Ecto neural progenitor cell (in vitro differentiated cells): ENCODE measurements at regions not wholly inside any gene's neighbourhood (a gene's known extent, or its start where the extent isn't known, plus 50 kb on each side); places are given as distances from the start of the nearest gene placed in this dataset.
A peak's percentile ranks its signal among the peaks of the same experiment; 100 is the strongest.

ENCODE experiments used
- DNase-seq: peaks from one replicate; pipeline ENCODE4 v3.0.0-alpha.2; 2018; ENCODE audit warnings: low spot score

DNA sequence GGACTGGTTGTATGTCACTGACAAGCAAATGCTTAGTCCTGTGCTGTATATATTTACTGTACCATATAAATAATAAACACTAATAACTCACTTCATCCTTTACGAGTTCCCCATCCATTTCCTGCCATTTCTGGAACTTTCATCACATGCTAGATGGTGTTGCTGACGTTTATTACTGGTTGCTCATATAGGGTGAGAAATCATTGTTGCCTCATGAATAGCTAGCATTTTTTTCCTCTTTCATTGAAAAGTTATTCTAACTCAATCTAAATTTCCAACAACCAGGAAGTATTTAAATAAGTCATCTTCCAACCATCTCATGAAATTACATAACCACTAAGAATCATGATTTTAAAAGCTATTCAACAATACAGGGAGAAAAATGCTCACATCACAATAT is 88.6 kb upstream of the RCN1 start:
- no peak for DNase-seq

DNA sequence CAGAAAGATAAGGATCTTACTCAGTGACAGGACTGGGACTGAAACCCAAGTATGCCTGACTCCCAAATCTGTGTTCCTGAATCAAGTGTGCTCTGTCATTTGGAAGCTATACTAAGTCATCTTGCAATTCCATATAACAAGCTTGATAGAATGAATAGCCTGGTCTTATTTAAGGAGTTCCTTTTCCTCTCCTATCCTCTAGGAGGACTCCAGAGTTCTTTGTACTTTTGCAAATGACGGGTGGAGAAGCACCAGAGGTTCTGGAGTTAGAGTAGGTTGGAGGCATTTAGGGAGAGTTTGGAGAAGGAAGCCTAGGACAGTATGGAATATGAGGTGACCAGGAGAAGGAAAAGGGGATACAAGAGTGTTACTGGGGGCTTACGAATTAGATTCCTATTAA is 92.9 kb upstream of the RCN1 start:
- no peak for DNase-seq

DNA sequence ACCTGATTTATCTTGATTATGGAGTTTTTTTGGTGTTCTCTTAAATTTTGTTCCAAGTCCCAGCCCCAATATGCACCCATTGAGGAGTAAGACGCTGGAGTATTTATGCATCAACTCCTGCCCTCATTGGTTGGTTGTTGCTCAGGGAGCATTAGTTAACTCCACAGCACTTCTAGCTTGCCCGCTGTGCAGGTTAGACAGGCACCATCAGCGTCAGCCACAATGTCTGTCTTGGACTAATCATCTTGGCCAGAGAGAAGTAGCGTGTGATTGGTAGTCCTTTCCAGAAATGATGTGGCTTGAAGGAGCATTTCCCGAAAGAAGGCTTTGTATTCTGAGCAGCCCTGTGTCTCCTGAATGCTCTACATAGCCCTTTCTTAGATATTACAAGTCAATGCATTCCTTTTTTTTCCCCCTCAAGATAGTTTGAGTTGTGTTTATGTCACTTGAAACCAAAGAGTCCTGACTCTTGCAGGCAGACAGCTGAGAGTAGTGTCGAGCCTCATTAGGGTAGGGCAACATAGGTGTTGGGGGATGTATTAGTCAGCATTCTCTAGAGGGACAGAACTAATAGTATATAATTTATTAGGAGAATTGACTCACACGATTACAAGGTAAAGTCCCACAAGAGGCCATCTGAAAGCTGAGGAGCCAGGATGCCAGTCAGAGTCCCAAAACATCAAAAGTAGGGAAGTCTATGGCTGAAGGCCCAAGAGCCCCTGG is 94.6 kb upstream of the RCN1 start:
- DNase-seq, result no peak

DNA sequence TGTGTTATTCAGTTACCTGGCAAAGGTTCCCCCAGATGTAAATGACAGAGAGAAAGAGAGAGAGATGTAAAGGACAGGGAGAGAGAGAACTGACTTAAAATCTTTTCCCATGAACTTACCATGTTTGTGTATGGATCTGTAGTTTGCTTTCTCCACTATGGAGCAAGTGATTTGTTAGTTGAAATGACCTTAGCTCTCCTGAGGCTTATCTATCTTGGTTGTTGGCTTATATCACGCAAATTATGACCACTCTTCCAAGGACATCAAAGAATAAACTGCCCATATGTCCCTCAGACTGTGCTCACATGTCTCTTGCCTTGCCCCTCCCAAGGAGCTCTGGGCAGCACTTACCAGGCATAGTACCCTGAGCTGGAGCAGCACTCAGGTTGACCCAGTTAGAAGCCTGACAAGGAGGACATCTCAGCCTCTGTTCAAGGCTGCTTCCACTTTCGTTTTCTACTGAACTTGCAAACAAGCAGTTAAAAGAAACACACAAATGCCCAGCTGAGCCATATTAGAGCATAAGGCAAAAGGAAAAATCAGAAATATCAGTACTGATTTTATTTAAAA is 95.3 kb upstream of the RCN1 start:
- no peak for DNase-seq

DNA sequence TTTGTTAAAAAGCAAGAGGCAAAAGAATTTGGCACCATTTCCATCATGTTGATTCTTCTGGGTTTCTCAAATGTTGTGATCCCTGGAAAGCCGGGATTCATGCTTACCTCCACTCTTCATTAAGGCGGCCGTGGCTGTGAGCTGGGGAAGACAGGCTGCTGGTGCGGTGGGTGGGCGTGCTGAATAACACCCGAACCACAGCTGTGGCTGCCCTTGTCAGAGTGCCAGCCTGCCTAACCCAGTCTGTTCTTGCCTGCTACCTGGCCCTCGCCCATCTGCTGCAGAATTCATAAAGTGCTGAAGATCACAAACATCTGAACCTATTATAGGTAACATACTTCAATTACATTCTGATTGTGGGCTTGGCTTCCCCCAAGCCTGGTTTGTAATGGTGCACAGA is 95.8 kb upstream of the RCN1 start:
- no peak for DNase-seq

DNA sequence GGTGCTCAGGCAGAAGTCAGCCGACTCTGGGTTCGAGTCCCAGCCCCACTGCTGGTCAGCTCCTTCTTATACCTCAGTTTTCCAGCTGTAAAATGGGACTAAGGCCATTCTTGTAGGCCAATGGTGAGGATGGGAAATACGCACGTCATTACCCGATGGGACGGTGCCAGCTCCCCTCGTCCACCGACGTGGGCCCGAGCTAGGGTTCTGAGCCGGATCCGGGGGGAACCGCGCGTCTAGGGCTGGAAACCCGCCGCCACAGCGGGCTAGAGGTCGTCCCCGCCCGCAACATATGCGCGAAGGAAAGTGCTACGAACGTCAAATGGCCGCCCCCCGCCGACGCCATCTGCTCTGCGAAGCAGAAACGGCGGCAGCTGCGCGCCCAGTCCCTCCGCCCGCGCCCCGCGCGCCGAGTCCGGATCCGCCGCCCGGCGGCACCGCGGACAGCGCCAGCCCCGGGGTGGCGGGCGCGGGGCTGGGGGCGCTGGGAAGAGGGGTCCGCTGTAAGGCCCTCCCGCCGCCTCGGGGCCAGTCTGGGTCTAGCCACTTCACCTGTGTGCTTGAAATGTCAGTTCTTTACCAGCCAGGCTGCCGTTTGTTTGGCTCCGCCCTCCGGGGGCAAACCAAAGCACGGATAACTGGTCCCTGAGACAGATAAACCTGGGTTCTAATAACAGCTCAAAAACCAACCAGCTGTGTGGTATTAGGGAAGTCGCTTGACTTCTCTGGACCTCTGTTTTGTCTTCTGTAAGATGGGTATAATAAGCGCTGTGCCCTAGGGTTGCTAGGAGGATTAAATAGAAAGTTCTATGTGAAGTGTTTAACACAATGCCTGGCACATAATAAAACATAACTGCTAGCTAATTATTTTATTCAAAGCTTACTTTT is 103.5 kb upstream of the RCN1 start:
- peak; percentile 65 for DNase-seq

DNA sequence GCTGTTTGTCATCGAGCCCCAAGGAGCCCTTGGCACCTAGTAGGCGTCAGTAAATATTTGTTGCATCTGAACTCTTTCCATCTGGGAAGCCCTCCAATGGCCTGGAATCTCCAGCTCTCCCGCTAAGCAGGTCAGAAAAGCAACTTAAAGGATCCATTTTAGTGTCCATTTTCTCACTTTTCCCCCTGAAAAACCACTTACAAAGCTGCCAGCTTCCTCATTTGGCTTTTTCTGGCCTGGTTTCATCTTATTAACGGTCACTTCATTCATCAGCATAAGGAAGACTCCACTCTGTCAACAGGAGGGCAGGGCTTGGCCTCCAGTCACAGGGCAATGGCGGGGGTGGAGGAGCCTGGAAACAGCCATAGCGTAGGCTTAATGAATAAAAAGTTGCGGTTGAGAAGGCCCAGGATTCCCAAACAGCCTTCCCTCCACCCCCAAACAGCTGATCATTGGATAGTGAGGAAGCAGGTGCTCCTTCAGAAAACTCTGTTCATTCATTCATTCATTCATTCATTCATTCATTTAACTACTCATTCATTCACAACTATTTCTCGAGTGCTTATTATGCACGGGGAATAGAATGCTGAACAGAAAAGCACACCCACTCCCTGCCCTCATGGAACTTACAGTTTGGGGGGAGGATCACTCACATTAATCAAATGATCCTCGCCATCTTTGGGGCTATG is 104.5 kb upstream of the RCN1 start:
- DNase-seq, result no peak

DNA sequence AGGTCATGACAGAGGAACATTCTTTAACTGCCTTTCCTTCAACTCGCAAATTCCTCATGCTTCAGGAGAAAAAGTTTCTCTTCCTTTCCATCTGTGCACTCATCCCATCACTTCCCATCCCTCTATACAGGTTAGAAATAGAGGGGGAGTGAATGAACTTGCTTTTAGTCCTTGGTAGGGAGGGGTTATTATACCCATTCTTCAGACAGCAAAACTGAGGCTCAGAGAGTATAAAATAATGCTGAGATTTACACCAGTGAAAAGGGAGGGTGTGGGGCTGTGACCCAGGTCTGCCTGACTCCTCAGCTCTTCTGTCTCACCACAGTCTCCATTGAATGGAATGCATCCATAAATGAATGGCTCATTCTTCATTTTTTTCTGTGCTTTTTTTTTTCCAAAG is 109.4 kb upstream of the RCN1 start:
- DNase-seq, result no peak

DNA sequence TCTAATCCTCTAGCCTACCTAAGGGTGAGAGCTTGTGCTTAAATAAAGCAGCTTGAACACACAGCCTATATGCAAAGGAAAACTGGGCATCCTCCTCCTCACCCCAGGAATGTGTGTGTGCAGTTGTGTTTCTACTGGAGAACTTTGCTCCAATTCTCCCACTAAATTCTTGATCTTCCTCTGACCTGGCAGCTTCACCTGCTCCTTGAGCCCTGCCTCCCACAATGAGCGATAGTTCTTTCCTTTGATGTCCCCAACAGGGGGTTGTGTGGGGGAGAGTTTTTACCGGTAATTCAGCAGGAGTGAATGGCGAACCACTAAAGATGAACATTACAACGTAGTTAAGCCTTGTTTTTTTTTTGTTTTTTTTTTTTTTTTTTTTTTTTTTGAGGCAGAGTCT is 113.5 kb upstream of the RCN1 start:
- DNase-seq, result no peak

DNA sequence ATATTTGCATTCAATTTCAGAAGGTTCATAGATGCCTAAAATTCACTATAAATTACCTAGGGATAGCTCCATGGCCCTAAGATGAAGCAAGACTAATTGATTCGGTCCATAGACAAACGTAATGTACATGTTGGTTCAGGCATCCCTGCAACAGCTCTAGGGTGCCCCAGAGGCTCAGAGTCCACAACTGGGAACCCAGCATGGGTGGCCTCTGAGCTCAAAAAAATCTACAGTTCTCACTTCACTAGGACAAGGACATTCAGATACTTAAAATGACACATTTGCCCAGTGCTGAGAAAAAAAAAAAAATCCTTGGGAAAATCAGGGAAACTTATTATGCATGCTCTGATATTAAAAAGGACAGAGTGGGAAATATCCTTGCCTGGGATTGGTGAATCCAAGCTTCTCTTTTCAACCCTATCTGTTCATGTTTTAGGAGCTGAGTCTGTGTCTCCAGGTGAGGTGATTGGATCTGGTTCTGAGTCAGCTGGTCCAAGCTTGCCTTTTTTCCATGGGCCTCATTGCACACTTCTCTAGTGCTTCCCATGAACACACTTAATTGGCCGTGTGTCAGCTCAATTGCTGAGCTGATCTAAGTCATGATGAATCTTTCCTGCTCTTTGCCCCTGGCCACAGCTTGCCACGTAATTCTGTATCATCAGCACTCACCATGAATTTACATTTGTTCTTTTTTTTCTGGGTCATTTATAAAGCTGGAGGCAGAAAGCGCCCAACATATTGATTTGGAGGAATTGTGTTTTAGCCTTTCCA is 116.3 kb upstream of the RCN1 start:
- DNase-seq, result no peak

DNA sequence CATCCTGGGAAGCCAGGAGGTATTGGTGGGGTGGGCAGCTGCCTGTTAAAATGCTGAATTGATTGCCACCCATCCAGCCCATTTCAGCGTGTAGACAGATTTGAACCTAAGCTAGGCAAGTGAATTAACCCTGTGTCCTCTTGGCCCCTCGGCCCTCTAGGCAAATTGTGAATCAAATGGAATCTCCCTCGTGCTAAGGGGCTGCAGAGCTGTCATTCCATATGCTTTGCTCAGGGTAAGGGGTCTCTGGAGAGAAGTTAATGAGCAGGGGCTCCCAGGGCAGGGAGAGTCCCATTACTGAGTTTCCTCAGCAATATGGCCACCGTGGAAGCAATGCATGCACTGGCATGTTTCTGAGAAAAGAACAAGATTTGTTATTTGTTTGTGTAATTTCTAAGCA is 117.7 kb upstream of the RCN1 start:
- no peak for DNase-seq

DNA sequence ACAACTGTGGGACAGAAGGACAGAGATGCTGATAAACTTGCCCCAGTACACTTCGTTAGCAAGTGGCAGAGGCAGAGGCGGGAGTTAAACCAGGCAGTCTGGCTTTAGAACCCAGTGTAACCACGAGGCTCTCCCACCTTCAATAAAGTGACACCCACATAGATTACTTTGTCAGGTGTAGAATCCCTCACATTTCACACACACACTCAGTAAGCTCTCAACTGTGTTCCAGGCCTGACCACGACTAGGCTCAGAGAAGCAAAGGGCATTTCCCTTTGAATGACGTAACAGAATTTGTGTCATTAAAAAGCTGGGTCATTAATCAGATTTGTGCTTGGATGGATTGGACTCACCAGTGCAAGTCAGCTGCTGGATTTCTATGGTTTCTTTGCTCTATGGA is 118.3 kb upstream of the RCN1 start:
- DNase-seq, result no peak

DNA sequence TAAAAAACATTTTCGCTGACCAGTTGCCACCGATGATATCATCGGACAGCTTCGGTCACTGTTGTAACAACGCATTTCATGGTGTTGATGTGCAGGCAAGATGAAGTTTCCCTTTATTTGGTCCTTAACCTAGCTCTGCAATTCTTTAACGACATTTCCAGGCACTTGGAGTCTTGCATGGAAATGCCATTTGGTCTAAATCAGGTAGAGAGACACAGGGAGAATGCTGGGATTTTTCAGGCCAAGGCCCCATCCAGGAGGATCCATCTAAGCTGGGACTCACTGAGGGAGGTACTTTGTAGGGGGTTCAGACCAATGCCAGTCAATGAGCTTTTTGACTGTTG is 121.5 kb upstream of the RCN1 start:
- no peak for DNase-seq

DNA sequence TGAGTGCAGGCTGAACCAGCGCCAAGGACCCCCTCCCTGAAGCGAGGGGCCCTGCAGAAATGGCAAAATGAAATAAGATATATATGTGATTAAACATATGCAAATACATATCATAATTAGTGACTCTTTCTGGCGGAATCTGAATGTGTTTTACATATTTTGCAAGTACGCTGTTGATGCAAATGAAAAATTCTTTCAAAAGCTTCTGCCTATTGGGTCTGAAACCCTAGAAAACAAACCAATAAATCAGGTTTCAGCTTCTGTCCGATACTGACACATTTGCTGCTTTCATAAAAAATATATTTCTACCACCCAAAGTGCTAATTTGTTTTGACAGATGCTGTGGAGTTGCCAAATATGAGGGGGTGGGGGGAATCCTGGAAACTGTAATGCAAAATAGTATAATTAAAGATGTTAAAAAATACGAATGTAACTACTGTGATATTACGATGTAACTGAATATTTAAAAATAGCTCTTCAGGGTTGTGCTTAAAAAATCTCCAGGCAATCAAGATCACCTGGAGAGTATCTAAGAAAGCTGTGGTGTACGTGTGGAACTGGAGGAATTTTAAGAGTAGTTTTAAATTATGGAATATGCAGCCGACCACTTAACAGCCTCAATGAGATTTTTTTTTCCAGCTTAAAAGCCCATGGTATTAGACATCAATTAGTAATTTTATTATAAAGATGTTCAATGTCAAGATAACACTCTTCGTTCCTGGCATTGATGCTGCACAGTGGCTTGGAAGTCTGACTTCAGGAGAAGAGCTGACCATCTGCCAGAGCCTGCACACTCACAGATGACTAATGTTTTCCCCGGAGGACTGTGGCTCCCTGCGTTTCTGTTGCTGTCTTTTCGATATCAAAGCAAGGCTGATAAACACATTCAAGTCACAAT is 122.2 kb upstream of the RCN1 start:
- no peak for DNase-seq

DNA sequence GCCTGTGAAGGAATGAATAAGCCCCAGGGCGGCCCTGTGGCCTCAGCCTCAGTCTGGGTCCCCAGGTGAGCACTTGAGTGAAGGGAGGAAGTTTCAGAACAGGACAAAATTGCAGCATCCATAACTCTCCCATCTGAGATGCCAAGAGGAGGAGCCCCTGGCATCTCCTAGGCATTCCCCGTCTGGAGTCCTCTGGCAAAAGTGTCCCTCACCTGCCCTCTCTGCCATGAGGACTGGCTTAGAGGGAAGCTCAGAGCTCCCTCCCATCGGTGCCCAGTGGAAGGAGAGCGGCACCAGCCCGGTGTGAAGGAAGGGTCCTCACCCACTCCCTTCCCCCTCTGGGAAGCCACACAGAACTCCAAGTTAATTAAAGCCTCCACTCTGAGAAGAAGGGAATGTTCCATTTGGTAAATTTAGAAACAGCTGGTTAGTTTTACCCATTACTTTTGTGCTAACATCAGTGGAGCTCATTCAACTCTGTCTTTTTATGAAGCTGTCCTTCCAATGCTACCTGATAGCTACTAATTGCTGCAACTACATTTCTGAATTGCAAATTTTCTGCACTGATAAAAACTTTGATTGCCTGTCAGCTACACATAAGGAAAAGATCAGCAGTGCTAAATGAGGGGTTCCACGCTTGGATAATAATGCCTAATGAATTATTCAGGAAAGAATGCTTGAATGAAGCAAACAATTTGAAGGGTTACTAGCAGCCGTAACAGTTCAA is 123.3 kb upstream of the RCN1 start:
- DNase-seq, result no peak

DNA sequence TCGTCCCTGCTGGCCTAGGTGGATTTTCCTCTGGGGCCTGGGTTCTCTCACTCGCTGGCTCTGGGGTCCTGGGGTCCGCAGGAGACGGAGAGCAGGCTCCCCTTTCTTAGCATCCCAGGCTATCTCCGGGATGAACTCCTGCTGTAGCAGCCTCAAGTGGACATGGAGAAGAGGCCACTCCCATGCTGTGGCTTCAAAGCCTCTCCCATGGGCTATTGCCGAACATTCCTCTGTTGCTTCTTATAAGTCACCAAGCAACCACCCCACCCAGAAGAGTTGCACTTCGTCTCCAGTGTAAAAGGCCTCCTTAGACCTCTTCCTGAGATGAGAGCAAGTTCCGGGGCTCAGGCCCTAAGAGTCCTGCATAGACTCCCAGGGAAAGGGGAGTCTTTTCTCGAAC is 124.0 kb upstream of the RCN1 start:
- DNase-seq, result no peak

DNA sequence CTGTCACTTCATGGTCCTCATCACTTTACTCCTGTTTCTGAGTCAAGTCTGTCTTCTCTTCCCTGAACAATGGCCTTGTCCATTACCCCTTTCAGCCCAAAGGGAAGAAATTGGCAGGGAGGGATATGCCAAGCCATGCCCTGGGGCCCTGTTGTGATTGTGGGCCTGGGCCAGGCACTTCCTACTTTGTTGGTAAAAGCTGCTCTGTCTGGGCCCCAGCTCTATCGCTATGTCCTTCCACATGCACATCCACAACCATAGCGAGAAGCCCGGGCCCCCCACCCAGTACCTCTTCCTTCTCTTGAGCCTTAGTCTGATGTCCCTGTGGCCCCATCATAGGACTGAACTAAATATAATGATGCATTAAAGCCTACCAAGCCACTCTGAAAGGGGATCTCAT is 126.7 kb upstream of the RCN1 start:
- no peak for DNase-seq

DNA sequence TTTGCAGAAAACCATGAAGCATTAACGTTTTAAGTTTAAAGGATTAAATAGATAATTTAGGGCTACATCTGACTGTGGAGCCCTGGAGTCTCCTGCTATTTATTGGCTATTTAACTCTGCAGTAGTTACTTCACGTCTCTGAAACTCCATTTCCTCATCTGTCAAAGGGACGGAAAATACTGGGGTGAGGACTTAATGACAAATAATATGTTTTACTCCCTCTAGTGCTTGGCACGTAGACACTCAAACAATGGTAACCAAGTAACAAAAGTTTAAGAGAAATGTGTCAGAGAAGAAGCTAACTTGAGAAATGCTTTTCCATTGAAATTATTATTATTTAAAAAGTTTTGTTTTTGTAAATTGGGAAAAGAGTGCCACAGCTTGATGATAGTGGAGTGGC is 130.7 kb upstream of the RCN1 start:
- DNase-seq, result no peak

DNA sequence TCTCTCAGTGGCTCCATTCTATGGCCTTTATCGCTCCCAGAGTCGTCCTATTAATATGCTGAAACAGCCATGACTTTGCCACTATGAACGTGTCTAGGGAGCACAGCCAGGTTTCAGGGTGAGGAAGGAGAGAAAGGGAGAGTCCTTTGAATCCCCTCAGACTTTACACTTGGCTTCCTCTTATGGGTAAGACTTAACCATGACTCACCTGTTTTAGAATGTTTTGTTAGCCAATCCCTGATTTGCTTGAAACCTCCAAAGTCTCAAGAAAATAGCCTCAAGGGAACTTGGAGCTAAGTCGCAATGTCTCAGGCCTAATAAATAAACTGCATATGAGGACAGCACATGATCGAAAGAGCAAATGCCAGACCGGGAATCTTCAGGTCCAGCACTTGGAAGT is 131.2 kb upstream of the RCN1 start:
- DNase-seq, result no peak

DNA sequence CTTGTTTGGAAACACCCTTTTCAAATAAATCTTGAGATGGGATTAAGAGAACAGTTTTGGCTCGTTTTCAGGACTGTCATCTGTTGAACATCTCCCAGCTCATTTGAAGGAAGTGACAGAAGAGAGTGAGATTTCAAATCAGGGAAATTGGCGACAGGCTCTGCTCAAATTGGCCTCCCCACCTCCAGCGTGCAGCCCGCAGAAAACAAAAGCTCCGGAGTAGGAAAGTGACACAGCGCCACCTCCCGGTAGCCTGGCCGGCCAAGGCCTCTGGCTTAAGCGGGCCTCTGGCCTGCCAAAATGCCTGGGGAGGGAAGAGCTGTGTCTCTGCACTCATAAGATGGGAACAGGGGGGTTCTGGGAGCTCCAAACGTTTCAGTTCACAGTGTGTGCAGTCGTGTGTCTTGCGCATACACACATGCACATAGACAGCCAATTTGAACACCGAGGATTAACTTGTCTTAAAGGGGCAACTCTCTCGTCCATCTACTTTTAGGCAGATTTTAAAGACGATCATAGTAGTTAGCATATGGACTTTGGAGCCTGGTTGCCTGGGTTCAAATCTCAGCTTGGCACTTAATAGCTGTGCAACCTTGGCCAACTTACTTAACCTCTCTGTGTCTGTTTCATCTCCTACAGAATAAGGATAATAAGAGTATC is 132.7 kb upstream of the RCN1 start:
- DNase-seq, result peak; percentile 88
